ENCODE measurements at regions not wholly inside any gene's neighbourhood (a gene's known extent, or its start where the extent isn't known, plus 50 kb on each side); places are given as distances from the start of the nearest gene placed in this dataset.
"Not testable (repeated sequence)": the region's sequence is repeated elsewhere in the genome, so short reads cannot be mapped to it uniquely, and the experiment has no call there.

- DNase-seq (ENCODE audit: insufficient read length, low spot score) (no peak), FAIRE-seq (peak; percentile 33)
These were observed 320.2 kb downstream of the TLE1 start for GRCh38 chr9:81369121-81369520.

GRCh38 chr9:81363916-81364480, 325.3 kb downstream of the TLE1 start:
- TF ChIP-seq POLR2A (IDR thresholded peaks at IDR 0.05; ENCODE audit: low read depth, low read length), result no peak
- FAIRE-seq, result no peak
- DNase-seq (ENCODE audit: insufficient read length, low spot score), result no peak

More at GRCh38 chr9:81369121-81369520, 320.2 kb downstream of the TLE1 start:
- TF ChIP-seq POLR2A (IDR thresholded peaks at IDR 0.05; ENCODE audit: low read depth, low read length), result no peak

- no peak for DNase-seq (ENCODE audit: insufficient read length, low spot score)
- FAIRE-seq, result peak; percentile 84
- no peak for TF ChIP-seq POLR2A (IDR thresholded peaks at IDR 0.05; ENCODE audit: low read depth, low read length)
These were observed 328.1 kb downstream of the TLE1 start for GRCh38 chr9:81361296-81361695.

DNA sequence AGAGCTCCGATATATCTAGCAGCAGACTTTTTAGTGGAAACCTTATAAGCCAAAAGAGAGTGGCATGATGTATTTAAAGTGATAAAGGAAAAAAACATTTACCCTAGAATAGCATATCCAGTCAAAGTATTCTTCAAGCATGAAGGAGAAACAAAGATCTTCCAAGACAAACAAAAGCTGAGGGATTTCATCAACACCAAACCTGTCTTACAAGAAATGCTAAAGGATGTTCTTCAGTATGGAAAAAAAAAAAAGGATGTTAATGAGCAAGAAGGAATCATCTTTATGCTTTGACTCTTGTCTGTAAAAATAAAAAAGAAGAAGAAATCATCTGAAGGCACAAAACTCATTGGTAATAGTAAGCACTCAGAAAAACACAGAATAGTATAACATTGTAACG, 338.2 kb downstream of the TLE1 start:
- TF ChIP-seq POLR2A (IDR thresholded peaks at IDR 0.05; ENCODE audit: low read depth, low read length), result no peak
- no peak for DNase-seq (ENCODE audit: insufficient read length, low spot score)
- FAIRE-seq, result no peak

DNA sequence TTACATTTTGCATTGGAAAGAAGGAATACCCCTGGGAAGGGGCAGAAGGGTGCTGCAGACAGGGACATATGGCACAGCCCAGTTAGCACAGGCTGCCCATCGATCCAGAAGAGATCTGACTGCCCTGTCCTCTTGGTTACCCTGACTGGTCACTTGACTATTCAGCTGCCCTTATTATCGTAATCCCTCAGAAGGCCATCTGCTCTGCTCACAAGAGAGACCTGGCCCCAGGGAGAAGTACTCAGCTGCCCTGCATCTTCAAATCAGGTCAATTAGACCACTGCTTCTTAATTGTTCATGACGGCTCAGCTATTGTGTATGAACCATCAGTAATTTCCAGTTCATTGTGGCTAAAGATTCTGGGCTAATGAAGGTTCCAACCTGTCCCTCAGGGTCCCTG, 345.0 kb downstream of the TLE1 start:
- no peak for TF ChIP-seq POLR2A (IDR thresholded peaks at IDR 0.05; ENCODE audit: low read depth, low read length)
- DNase-seq (ENCODE audit: insufficient read length, low spot score) (no peak), FAIRE-seq (no peak)

DNA sequence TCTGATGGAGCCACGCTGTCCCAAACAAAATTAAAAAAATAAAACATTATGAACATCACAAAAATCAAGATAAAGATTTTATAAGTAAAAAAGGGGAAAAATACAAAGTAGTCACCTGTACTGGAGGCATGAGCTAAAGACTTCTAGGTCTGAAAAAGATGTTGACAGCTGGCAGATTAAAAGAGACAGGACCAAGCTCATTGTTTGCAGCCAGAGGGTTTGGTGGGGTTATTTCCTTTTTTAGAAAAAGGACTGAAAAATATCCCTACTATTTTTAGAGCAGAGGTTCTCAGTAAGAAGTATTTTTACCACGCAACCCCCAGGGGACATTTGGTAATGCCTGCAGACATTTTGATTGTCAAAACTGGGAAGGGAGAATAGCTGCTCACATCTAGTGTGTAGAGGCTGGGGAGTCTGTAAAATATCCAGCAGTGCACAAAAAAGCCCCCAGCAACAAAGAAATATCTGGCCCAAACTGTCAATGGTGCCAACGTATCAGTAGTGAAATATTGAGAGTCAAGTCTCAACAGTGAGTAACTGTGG, 353.4 kb downstream of the TLE1 start:
- FAIRE-seq, result no peak
- no peak for DNase-seq (ENCODE audit: insufficient read length, low spot score)
- TF ChIP-seq POLR2A (IDR thresholded peaks at IDR 0.05; ENCODE audit: low read depth, low read length), result no peak

GRCh38 chr9:81321551-81321950, 367.8 kb downstream of the TLE1 start:
- TF ChIP-seq POLR2A (IDR thresholded peaks at IDR 0.05; ENCODE audit: low read depth, low read length), result no peak
- DNase-seq (ENCODE audit: insufficient read length, low spot score) (no peak), FAIRE-seq (no peak)

DNA sequence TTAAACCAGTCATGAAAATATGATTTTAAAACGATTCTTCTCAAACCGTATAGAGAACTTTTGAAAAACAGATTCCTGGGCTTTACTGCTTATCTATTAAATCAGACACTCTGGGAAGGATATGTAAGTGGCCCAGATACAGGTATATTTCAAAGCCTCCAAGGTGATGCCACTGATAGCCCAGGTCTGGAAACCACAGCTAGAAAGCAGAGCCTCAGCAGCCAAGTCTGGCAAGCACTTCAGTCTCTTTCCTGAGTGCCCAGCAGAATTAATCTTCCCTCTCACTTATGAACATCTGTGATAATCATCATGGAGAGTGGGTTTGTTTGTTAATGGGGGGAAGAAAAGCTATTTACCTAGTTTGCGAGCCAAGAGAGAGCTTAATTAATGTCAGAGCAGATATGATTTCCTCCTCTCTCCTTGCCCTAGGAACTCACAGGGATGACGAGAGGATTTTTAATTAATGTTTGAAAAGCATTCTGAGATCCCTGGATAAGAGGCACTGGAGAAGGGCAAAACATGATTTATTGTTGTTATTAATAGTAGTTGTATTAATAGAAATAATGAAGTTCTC, 368.4 kb downstream of the TLE1 start:
- DNase-seq (ENCODE audit: insufficient read length, low spot score) (no peak), FAIRE-seq (no peak)
- no peak for TF ChIP-seq POLR2A (IDR thresholded peaks at IDR 0.05; ENCODE audit: low read depth, low read length)

GRCh38 chr9:81318571-81318970, 370.8 kb downstream of the TLE1 start:
- no peak for DNase-seq (ENCODE audit: insufficient read length, low spot score)
- TF ChIP-seq POLR2A (IDR thresholded peaks at IDR 0.05; ENCODE audit: low read depth, low read length), result no peak
- FAIRE-seq, result peak; percentile 60

DNA sequence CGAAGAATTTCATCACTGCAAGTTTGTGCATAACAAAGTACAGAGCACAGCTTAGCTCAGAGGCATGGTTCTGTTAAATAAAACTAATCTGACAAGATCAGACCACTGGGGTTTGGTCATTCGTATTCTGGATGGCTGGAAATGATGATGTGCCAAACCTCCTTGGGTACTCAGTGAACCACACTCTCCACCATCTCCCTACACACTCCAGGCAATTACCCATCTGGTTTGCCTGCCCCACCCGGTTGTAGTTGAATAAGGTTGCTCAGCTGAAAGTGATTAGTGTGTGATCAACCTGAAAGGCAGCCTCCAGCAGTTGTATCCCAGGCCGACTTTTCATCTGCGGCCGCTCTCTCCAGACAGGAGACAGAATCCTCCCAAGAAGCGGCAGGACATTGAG, 371.4 kb downstream of the TLE1 start:
- FAIRE-seq, result no peak
- no peak for TF ChIP-seq POLR2A (IDR thresholded peaks at IDR 0.05; ENCODE audit: low read depth, low read length)
- DNase-seq (ENCODE audit: insufficient read length, low spot score), result no peak

GRCh38 chr9:81317223-81317622, 372.1 kb downstream of the TLE1 start:
- no peak for FAIRE-seq
- no peak for TF ChIP-seq POLR2A (IDR thresholded peaks at IDR 0.05; ENCODE audit: low read depth, low read length)
- DNase-seq (ENCODE audit: insufficient read length, low spot score), result no peak

DNA sequence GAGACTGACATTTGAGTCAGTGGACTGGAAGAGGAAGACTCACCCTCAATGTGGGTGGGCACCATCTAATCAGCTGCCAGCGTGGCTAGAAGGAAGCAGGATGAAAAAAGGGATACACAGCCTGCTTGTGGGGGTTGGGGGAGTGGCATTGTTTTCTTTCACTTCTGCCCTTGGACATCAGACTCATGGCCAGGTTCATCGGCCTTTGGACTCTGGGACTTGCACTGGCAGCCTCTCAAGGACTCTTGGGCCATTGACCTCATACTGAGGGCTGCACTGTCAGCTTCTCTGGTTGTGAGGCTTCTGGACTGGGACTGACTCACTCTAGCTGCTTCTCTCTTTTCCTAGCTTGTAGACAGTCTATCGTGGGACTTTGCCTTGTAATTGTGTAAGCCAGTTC, 374.9 kb downstream of the TLE1 start:
- FAIRE-seq (no peak), DNase-seq (ENCODE audit: insufficient read length, low spot score) (no peak)
- no peak for TF ChIP-seq POLR2A (IDR thresholded peaks at IDR 0.05; ENCODE audit: low read depth, low read length)

- DNase-seq (ENCODE audit: insufficient read length, low spot score) (no peak), FAIRE-seq (no peak)
- no peak for TF ChIP-seq POLR2A (IDR thresholded peaks at IDR 0.05; ENCODE audit: low read depth, low read length)
These were observed 375.5 kb downstream of the TLE1 start for GRCh38 chr9:81313877-81314276.

DNA sequence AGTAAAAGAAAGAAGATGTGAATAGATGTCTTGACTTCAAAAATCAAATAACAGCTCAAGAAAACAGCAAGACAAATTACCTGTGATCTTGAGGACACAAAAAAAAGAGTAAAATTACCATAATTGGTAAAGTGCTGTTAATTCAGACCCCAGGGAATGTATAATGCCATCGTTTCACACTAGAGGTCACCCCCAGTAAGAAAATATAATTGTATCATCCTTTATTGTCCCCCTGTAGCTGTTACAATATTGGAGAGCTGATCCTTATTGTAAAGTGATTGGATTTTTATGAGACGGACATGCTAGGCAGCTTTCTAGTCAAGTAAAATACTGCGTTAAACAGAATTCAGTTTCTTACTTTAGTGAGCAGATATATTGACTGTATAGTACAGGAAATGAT, 377.0 kb downstream of the TLE1 start:
- FAIRE-seq (no peak), DNase-seq (ENCODE audit: insufficient read length, low spot score) (no peak)
- no peak for TF ChIP-seq POLR2A (IDR thresholded peaks at IDR 0.05; ENCODE audit: low read depth, low read length)

DNA sequence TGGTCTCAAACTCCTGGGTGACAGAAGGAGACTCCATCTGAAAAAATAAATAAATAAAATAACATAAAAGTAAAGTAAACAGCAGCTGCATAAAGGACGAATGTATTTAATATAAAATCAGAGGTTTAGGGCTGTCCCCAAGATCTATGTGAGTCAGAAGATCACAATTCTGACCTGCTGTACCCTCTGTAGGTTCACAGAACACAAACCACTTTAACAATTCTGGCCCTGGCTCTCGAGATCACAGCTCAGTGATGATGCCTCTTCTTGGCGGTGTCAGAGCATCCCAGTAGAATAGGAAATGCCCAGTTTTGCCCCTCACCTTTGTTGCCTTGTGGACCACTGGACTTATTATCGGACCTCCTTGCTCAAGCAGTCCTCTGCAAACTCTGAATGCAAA, 380.9 kb downstream of the TLE1 start:
- no peak for TF ChIP-seq POLR2A (IDR thresholded peaks at IDR 0.05; ENCODE audit: low read depth, low read length)
- FAIRE-seq (no peak), DNase-seq (ENCODE audit: insufficient read length, low spot score) (no peak)

GRCh38 chr9:81307791-81308190, 381.6 kb downstream of the TLE1 start:
- FAIRE-seq; DNase-seq (ENCODE audit: insufficient read length, low spot score): not testable (repeated sequence)

All from H54 (cell line).